GM19397 (cell line): ENCODE measurements at regions not wholly inside any gene's neighbourhood (a gene's known extent, or its start where the extent isn't known, plus 50 kb on each side); places are given as distances from the start of the nearest gene placed in this dataset.

Source experiments
- ATAC-seq: cut with Tn5 transposase; IDR thresholded peaks from one replicate; pipeline ENCODE4 v1.9.1; 2021; ENCODE audit warnings: mild to moderate bottlenecking, moderate library complexity; ENCODE audit not compliant: unreplicated experiment

DNA sequence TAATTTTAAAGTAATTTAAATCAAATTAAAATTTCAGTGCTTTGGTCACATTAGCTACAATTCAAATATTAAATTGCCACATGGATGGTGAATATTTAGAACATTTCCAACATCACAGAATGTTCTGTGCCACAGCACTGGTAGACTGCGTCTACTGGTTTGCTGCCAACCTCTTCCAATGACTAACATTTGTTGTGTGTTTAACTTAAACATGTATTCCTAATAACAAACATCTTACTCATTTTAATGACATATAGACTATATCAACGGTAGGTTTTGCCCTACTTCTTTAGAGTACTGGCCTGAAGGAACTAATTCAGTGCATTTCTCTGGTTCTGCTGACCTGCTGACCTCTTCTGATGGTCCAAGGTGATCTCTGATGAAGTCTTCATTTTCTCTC lies 157.6 kb downstream of the DCK start:
- ATAC-seq = no peak

DNA sequence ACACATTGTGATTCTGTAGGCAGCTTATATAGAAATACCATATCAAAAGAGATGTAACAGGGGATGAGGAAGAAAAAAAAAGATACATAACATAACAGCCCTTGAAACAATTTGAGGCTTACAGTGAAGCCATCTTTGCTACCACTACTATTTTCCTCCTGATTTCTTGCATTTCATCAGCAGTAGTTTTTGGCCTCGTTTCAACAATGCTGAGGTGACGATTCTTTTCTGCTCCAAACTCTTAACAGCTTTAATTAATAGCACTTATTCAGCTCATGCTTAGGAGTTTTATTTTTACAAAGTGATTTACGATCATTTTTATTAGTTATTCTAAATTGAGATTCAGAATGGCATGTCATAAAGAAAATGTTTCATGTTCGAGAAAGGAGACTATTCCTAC lies 163.2 kb downstream of the DCK start:
- ATAC-seq = no peak

DNA sequence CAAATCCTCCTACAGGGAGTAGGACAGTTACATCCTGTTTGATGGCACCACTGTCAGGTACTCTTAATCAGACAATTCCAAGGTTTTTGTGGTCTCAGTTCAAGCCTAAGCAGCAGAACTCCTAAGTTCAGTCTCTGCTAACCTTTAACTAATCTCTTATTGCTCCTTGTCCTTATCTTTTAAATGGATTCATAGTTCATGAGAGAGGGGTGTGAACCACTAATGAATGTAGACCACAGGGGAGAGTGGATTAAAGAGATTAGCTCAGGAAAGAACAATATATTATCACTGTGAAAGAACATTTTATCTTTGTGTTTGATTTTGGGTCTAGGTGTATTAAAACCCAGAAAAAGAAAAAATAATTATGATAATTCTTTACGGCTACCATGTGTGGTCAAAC lies 168.9 kb downstream of the DCK start:
- no peak for ATAC-seq

DNA sequence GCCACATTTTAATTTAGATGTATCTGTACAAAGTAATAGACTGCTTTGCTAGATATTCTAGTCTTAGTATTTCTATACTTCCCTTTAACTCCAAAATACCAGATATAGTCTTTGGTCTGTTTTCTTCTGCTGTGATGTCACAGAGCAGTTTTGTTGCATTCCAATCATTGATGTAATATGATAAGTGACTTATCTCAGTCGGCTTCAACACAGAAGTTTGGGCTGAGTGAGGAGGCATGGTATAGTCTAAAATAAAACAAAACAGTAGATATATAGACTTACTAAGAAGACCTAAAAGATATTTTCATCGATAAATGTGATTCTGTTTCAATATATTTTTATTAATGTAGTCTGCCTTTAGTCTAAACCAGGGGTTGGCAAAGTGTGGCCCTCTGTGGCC lies 169.9 kb downstream of the DCK start:
- ATAC-seq = no peak

DNA sequence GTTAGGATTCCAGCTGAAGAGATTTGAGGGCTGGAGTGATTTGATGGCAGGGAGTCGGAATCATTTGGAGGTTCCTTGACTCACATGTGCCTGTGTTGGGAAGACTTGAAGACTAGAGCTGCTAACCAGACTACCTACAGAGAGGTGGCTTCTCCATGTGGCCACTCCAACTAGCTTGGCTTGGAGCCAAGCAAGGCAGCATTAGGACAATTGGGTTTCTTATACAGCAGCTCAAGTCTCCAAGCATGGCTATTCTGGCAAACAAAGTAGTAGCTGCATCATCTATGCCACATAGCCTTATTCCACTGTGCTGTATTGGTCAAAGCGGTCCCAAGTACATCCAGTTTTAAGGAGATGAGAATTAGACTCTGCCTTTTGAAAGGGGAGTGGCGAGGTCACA lies 171.7 kb upstream of the SLC4A4 start:
- no peak for ATAC-seq

DNA sequence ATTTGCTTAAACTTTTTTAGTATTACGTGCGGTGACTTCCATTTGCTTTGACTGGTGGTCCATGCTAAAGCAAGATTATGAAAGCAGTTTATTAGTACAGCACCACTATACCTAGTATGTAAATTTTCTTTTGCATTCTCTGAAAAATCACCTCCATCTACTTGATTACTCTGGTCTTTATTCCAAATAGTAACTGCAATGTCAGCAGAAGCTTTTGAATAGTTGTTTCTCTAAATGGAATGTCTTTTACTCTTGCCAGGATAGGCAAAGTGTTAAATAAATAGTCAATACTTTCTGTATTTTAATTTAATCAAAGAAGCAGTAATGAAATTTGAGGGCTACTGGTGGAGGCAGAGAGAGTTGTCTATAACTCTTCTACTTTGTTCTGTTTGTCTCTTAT lies 167.2 kb upstream of the SLC4A4 start:
- ATAC-seq = no peak

DNA sequence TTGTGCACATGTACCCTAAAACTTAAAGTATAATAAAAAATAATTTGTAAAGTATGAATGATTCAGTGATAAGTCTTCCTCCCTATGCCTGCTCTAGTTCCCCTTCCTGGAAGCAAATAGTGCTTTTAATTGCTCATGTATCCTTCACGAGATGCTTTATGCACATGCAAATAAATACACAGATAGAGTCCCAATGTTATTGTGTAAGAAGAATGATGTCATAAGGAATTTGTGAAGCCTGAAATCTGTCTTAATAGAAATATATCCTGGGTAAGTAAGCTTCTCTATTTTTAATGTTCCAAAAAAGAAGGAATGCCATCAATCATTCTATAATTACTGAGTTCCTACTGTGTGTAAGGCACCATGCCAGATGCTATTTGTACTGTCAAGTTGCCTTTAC lies 157.5 kb upstream of the SLC4A4 start:
- no peak for ATAC-seq

DNA sequence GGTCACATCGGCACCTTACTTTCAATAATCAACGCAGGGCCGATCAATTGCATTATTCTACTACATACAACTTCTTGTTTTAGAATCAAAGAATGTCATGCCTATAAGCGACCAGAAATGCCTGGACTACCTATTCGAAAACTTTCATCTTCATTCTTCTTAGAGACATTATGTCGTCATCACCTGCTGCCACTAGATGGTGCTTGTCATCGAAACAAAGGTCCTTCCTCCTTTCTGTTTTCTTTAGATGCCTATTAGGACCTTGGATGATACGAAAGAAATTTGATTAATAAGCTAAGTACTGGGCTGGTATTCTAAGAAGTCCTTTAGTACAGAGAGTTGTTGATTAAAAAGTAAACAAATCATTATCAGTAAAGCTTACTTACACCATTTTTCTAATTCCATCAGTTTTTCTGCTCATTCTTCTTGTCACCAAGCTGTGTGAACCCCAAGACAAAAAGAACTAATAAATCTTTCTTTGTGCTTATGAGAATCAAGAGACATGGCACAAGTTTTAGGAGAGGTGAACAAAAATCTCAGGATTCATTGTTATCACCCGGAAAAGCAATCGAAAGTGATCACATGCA lies 154.5 kb upstream of the SLC4A4 start:
- peak; percentile 34 for ATAC-seq

DNA sequence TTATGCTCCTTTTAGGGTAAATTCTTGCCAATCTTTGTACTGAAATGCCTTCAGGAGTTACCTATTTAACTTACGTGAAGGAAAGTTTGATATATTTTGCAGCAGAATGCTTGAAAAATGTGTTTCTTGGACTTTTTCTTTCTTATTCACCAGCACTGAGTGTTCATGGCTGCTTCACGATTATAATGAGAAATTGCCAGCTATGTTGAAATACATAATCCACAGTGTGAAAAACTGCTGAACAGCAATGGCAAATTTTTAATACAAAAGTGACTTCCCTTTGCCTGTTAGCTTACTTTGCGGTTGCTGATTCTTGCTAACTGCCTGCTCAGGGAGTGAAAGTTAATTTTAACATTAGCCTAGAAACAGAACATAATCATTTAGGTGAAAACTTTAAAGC lies 153.8 kb upstream of the SLC4A4 start:
- no peak for ATAC-seq

DNA sequence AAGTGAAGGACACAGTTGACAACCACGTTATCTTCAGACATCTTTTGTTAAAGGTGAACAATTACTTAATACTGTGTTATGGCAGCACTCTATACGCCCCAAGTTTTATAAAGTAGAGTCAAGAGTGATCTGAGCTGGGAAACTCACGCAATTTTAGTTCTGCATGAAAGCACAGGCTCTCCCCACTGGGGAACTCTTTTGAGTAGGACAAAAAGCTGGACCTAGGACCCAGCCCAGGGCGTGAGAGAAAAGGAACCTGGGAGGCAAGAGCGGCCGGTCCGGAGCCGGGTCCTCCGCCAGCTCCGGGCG lies 152.6 kb upstream of the SLC4A4 start:
- no peak for ATAC-seq

DNA sequence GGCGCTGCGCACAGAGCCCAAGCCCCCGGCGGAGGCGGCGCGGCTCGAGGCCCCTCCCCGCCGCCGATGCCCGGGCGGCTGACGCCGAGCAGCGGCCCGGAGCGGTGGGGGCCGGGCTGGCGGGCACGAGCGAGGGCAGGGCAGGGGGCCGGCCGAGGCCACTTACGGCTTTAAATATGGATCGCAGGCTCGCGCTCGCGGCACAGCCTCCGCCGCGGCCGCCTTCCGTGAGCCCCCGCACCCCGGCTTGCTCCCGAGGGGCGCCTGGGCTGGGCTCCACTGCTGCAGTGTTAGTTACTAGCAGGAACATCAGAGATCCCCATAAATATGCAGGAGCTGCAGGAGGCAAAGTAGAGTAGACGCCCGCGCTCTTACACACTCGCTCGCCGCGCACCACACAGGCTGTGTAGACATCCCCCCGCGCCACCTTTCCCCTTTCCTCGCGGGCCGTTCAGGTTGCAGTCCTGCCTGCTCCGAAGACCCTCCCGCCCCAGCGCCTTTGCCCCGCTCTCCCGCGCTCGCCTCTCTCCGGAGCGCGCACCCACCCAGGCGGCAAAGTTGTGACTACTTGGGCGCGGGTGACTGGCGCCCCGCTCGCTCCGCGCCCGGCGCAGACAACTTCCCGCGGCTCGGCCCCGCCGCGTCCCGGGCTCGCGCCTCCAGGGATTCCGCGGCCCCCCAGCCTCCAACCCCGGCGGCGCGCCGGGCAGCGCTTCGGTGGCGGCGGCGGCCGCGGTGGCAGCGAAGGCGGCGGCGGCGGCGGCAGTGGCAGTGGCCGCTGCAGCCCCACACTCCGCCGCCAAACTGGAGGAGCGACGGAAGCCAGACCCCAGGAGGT lies 152.0 kb upstream of the SLC4A4 start:
- peak; percentile 42 for ATAC-seq

DNA sequence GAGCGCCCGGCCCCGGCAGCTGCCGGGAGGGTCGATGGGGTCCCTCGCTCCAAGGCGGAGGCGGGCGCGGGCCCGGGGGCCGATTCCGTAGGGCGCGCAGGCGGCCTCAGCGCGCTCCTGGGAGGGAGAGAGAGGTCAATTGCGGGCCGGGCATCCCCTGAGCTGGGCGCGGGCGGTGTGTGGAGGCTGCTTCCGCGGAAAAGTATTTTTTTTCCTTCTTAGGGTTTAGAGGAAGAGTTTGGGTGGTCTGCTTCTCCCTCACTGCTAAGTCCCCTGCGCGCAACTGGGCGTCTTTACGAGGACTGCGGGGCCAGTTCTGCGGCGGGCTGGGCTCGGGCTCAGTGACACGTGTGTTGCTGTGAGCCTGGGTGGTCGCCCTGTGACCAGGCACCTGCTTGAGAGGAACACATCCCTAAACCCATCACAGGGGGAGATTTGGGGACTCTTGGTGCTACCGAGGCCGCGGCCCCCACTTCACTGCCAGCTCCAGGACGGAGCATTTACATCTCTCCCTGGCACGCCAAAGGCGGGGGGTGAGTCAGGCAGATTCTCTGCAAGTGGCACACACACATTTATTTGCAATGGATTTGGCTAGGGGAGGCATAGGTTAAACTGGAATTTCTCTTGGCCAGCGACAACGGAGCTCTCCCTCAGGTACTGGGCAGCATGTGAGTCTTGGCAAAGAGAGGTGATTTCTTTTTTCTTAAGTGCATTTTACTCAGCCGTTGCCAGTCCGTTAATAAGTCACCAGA lies 151.2 kb upstream of the SLC4A4 start:
- peak; percentile 7 for ATAC-seq

DNA sequence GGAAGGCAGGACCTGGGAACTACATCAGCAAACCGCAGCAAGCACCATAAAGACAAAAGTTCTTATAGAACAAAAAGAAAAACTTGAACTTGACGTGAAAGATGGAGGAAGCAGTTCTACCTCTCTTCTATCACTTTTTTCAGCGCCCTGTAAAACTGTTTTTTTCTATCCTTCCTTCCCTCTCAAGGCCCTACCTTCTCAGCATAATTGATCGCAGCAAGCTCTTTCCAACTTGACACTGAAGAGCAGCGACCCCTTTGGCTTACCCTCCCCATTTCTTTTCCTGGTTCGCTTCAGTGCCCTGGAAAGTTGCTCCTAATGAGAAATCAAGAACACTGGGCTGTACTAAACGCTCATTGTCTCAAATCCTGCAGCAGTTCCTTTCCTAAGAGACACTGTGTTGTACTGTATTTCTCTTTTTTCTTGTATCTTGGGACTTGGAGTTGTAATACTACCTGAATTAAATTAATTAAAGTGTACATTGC lies 150.6 kb upstream of the SLC4A4 start:
- peak; percentile 22 for ATAC-seq

DNA sequence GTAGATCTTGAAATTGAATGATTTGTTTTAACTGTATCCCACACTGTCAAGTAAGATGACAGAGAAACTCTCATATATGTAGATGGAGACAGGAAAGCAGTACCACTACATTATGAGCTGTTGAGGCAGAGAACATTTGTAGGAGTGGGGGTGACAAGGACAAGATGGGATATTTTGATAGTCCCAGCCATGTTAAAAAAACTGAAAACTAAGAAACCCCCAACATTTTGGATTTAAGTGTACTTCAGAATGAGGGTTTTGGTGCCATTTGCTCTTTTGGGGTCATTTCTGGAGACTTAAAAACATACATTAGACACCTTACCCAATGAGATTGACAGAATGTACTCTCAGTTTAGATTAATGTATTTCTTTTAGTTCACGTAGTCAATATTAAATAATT lies 149.9 kb upstream of the SLC4A4 start:
- no peak for ATAC-seq

DNA sequence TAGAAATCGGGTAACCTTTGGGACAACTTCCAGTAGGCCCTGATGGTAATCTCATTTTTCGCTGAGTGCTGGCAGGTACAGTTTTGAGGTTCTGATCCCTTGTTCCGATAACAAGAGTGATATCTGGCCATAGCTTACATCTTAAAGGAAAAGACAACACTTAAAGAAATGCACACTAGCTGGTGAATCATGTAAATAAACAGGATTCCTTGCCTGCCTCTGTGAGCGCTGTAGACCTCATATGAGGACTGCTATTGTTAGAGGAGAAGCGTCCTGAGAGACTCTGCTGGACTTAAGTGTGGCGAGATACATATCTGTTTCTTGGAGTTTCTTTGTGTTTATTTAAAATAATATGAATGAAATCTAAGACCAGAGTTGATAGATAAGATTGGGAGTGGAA lies 149.3 kb upstream of the SLC4A4 start:
- ATAC-seq = no peak

DNA sequence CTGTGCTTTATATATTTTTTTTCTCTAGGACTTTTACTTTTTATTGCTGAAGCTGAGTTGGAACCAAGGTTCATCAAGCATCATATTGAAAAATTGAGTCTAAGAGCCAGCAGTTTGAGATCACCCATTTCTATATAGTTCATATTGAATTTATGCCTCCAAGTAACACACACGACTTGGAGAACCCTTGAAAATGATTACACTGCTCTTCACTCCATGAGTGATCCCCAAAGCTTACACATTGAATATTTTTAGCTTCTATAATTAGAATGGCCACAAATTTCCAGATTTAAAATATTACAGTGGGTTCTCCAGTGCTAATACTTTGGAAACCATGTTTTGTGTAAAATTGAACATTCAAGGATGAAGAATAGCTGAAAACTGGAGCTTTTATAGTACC lies 144.4 kb upstream of the SLC4A4 start:
- ATAC-seq = no peak

DNA sequence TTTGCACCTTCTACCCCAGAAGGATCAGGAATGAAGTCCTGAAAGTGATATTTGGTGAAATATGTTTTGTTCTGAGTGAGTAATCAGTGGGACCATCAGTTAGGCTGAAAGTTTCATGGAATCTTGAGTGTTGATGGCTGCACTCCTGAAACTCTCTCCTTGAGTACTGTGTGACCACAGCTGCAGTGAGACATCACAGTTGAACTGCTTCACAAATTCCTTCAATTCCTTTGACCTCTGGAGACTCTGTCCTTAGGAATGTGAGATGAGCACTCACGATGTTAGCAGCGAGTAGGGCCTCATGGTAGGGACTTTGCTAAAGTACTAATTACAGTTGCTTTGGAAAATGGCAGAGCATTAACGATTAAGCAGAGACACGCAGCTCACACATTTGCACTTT lies 142.9 kb upstream of the SLC4A4 start:
- no peak for ATAC-seq

DNA sequence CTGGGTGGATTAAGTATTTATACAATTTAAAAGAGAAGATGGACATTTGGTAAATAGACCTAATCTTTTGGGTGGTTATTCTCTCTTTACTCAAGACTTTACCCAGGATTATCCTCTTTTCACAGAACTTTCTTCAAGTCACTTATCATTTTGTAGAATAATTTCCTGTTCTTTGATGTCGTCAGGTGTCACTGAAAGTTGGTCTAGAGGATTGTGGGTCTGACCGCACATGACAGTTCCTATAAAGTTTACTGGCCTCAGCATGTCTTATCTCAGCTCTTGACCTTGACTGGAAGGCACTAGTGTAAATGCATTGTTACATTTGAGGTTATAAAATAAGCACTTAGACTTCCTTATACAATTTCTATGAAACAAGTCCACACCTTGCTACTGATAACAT lies 139.9 kb upstream of the SLC4A4 start:
- ATAC-seq = no peak

DNA sequence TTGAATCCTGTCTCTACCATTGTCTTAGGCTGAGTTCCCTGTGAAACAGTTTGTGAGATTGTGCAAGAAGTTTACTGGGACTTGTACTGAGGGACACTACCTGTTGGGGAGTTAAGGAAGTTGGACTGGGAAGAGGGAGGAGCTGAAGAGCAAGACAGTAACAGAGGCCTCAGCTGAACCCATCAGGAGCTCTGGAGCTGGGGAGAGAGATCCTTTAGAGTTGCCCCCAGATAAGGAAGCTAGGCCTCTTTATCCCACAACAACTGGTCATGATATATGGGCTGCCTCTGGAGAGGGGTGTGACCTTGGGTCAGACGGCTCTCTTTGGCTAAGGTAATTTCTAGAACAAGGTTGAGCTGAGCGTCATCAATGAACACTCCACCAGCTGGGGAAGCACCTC lies 137.8 kb upstream of the SLC4A4 start:
- no peak for ATAC-seq

DNA sequence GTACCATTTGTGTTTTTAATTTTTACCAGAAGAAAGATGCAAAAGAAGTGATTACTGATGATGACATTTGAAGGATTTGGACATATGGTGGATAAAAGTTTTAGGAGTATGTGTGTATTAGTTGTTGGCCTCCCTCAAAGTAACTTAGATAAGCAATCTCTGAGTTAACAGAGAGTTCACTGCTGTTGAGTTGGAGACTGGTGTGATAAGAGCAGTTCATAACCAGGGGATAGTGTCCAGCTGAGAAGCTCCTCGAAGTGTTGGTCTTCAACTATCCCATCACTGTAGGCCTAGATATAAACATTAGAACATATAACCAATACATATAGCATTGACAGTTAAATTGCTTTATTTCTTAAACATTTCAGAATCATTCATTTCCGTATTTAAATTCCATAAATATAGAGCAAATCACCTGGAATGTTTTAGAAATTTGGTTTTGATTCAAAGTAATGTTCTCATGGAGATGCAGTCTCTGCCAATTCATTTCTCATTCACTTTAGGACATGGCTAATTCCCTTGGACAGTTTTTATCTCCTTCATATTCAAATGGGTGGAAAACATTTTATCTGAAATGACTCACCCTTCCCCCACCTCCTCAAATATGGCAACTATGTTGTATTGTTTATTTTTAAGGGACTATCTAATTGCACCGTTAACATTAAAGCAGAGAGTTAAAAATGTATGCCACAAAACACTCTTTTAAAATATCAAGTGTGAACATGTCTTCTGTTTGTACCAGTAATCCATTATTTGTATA lies 136.8 kb upstream of the SLC4A4 start:
- ATAC-seq = no peak

DNA sequence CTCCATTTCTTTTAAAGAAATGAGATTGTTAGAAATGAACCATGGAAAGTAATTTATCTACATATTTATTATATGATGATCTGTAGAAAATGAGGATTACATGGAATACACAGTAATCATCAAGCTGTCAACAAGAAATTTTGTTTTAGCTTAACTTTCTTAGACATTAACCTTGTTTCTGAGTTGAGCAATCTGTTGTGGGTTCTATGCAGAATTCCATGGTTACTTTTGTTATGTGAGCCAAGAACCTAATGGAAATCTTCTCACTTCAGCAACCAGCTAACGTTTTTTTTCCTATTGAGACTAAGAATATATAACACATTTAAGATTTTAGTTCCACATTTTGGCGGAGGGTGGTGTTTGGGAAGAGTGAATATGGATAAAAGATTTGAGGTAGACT lies 136.1 kb upstream of the SLC4A4 start:
- ATAC-seq = no peak
